Adrenal gland (tissue), 9 donors: ENCODE measurements at regions not wholly inside any gene's neighbourhood (a gene's known extent, or its start where the extent isn't known, plus 50 kb on each side); places are given as distances from the start of the nearest gene placed in this dataset.

Source experiments
- DNase-seq, 7 donors: peaks; one replicate each; pipeline ENCODE4 v3.0.0-alpha.2; 2019 to 2020
- H3K27ac ChIP-seq, 5 donors: fragments of 200-600 bp; sonication (generic) in 4 of 5; 1 replicate in 3 of 5; 2 replicates in 2 of 5; pipeline versions ENCODE4 v1.5.1 to v1.8.0; 2016 to 2020; ENCODE audit warnings: mild to moderate bottlenecking in 1 of 5
- H3K27me3 ChIP-seq: fragments of 200-600 bp; 2 replicates; pipeline ENCODE4 v1.8.0; 2021
- H3K36me3 ChIP-seq, 2 donors: fragments of 200-600 bp; replicated peaks in 1 of 2; 1 replicate in 1 of 2; 2 replicates in 1 of 2; pipeline versions ENCODE4 v1.5.1 to v1.8.0; 2018 to 2022
- H3K4me1 ChIP-seq, 2 donors: fragments of 200-600 bp; replicated peaks in 1 of 2; 1 replicate in 1 of 2; 2 replicates in 1 of 2; pipeline versions ENCODE4 v1.5.1 to v1.8.0; 2018 to 2021
- H3K4me3 ChIP-seq, 4 donors: fragments of 200-600 bp; sonication (generic) in 3 of 4; one replicate each; pipeline ENCODE4 v1.5.1; 2016 to 2018
- H3K9me3 ChIP-seq, 3 donors: fragments of 200-600 bp; sonication (generic) in 1 of 3; replicated peaks in 1 of 3; 1 replicate in 2 of 3; 2 replicates in 1 of 3; pipeline versions ENCODE4 v1.5.1 to v1.8.0; 2016 to 2021
- CTCF ChIP-seq, 6 experiments: fragments of 450-650 bp in 4 of 6; fragments of 200-600 bp in 2 of 6; sonication (generic) in 1 of 6; IDR thresholded peaks; 1 replicate in 5 of 6; 2 replicates in 1 of 6; pipeline versions ENCODE4 v1.5.1 to v1.8.0; 2016 to 2021; ENCODE audit warnings: antibody characterized with exemption in 6 of 6, mild to moderate bottlenecking in 2 of 6, moderate library complexity in 1 of 6
- POLR2A ChIP-seq, 2 donors: fragments of 450-650 bp; IDR thresholded peaks; one replicate each; pipeline ENCODE4 v1.6.1; 2017; ENCODE audit warnings: antibody characterized with exemption in 2 of 2, mild to moderate bottlenecking in 2 of 2, moderate library complexity in 1 of 2
- WGBS, 4 donors: extraction: QIAGEN DNeasy Blood & Tissue Kit in 2 of 4; methylation state at CpG; one replicate each; pipeline versions ENCODE4 v1.1.5 to v1.1.7; 2013 to 2017; 5-methylcytosine and 5-hydroxymethylcytosine counted together
- intact Hi-C, 2 donors: fragments of 100-400 bp; cut with DNase I; formaldehyde crosslinking; loops; one replicate each; pipeline versions ENCODE4 v1.14.1 to v1.15.0; 2022 to 2023
- donor health status: healthy with polysubstance abuse.
- donor health status: Bipolar disorder and iron deficiency.
- donor health status: DM: yes; HTN: yes; CAD: no.
- donor health status: DM: no; HTN: no; CAD: no.
- donor health status: DM: no; HTN: no; CAD: no.

DNA sequence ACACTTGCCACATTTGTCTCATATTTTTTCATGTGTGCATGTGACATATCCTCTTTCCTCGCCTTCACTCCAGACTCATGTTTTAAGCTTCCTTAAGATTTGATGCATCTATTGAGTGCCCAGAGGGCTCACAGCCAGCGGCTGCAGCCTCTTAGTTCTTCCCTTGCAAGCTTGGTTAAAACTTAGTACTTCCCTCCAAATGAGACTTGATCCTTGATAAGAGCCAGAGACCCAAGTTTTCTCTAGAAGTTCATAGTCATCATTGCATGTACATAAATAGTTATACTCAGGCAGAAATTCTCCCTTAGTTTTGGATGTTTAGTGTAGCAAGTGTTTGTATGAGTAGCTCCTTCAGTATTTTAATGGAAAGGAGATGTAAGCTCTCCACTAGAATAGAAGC, 337.6 kb upstream of the B3GALT2 start:
- Histone ChIP-seq H3K9me3 (no peaks in the 10 kb centered on the region), H3K36me3 (no peaks in the 10 kb centered on the region), H3K27me3 (no peaks in the 10 kb centered on the region), H3K27ac (no peak overlapping the region), H3K4me1 (no peaks in the 10 kb centered on the region), H3K4me3 (no peak overlapping the region)
- DNase-seq: no peak
- no peak for TF ChIP-seq POLR2A (IDR thresholded peaks at IDR 0.05)
- TF ChIP-seq CTCF (IDR thresholded peaks at IDR 0.05): no peak
- intact Hi-C loops: no loop called here
- WGBS, 4 donors: 74 to 92% (median 83%) methylated on average over 2 of the region's 2 CpGs

- TF ChIP-seq CTCF (IDR thresholded peaks at IDR 0.05) (no peak), POLR2A (IDR thresholded peaks at IDR 0.05) (no peak)
- H3K4me3 ChIP-seq: no peak overlapping the region
- no peaks in the 10 kb centered on the region for H3K36me3 ChIP-seq
- intact Hi-C loops: no loop called here
- WGBS, 4 donors: 87 to 98% (median 89%) methylated on average over 3 of the region's 3 CpGs
- no peaks in the 10 kb centered on the region for H3K4me1 ChIP-seq
- H3K27me3 ChIP-seq: no peaks in the 10 kb centered on the region
- H3K27ac ChIP-seq: no peak overlapping the region
- no peak for DNase-seq
- H3K9me3 ChIP-seq: no peaks in the 10 kb centered on the region
Observed at GRCh38 chr1:193520472-193520871, 334.1 kb upstream of the B3GALT2 start.

DNA sequence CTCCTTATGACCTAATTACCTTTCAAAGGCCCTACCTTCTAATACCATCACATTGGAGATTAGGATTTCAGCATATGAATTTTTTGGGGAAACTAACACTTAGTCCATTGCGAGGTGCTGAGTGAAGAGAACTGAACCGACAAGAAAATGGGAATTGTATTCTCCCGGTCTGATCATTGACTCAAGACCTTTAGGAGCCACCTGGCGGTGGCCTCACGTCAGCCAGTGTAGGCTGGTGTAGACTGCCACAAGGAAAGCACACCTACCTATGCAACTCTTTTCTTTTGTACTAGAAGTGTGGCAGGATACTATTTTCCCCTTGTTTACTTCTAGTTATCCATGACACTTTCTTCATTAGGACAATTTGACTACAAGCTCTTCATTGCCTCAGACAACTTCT, 333.5 kb upstream of the B3GALT2 start:
- Histone ChIP-seq H3K27me3 (no peaks in the 10 kb centered on the region), H3K4me3 (no peak overlapping the region), H3K36me3 (no peaks in the 10 kb centered on the region), H3K27ac (no peak overlapping the region), H3K9me3 (no peaks in the 10 kb centered on the region), H3K4me1 (no peaks in the 10 kb centered on the region)
- 95 to 99% (median 97%) methylated on average over 5 of the region's 5 CpGs for WGBS, 4 donors
- TF ChIP-seq CTCF (IDR thresholded peaks at IDR 0.05) (no peak), POLR2A (IDR thresholded peaks at IDR 0.05) (no peak)
- intact Hi-C loops: no loop called here
- DNase-seq: no peak

GRCh38 chr1:193516755-193517388, 330.5 kb upstream of the B3GALT2 start:
- Histone ChIP-seq H3K27me3 (no peaks in the 10 kb centered on the region), H3K4me1 (no peaks in the 10 kb centered on the region), H3K27ac (no peak overlapping the region), H3K9me3 (no peaks in the 10 kb centered on the region), H3K4me3 (no peak overlapping the region), H3K36me3 (no peaks in the 10 kb centered on the region)
- DNase-seq: no peak
- TF ChIP-seq POLR2A (IDR thresholded peaks at IDR 0.05): no peak
- TF ChIP-seq CTCF (IDR thresholded peaks at IDR 0.05): no peak
- 92 to 96% (median 94%) methylated on average over 5 of the region's 5 CpGs for WGBS, 4 donors
- intact Hi-C loops: no loop called here
